Body of pancreas (tissue), 4 donors: ENCODE measurements at regions not wholly inside any gene's neighbourhood (a gene's known extent, or its start where the extent isn't known, plus 50 kb on each side); places are given as distances from the start of the nearest gene placed in this dataset.
A peak's percentile ranks its signal among the peaks of the same experiment; 100 is the strongest.

Experiments
- ATAC-seq: fragments of 150-250 bp; one replicate; pipeline ENCODE4 v1.9.1; 2016
- DNase-seq, 4 donors: peaks; one replicate each; pipeline ENCODE4 v3.0.0-alpha.2; 2019
- H3K27ac ChIP-seq, 4 donors: fragments of 200-600 bp; sonication (generic); 1 replicate in 3 of 4; 2 replicates in 1 of 4; pipeline versions ENCODE4 v1.5.1 to v1.6.1; 2016 to 2019; ENCODE audit warnings: mild to moderate bottlenecking in 1 of 4, mixed read lengths in 1 of 4, moderate library complexity in 1 of 4
- H3K27me3 ChIP-seq, 2 donors: fragments of 200-600 bp; sonication (generic); one replicate each; pipeline ENCODE4 v1.6.0; 2016; ENCODE audit warnings: mild to moderate bottlenecking in 1 of 2
- H3K36me3 ChIP-seq, 2 donors: fragments of 200-600 bp; sonication (generic); replicated peaks in 1 of 2; 2 replicates each; pipeline ENCODE4 v1.5.1; 2016; ENCODE audit warnings: low read depth in 2 of 2; ENCODE audit not compliant: insufficient read depth in 1 of 2
- H3K4me1 ChIP-seq: fragments of 200-600 bp; sonication (generic); one replicate; pipeline ENCODE4 v1.6.0; 2016
- H3K4me3 ChIP-seq, 2 donors: fragments of 200-600 bp; sonication (generic); 1 replicate in 1 of 2; 2 replicates in 1 of 2; pipeline ENCODE4 v1.5.1; 2016 to 2019
- H3K9me3 ChIP-seq, 3 donors: fragments of 200-600 bp; sonication (generic); 1 replicate in 2 of 3; 2 replicates in 1 of 3; pipeline ENCODE4 v1.5.1; 2016
- POLR2A ChIP-seq, 3 donors: fragments of 450-650 bp; IDR thresholded peaks; one replicate each; pipeline ENCODE4 v1.6.1; 2016; ENCODE audit warnings: antibody characterized with exemption in 3 of 3, mild to moderate bottlenecking in 2 of 3
- WGBS, 2 donors: methylation state at CpG; one replicate each; pipeline ENCODE4 v1.1.5; 2017; 5-methylcytosine and 5-hydroxymethylcytosine counted together
- intact Hi-C: fragments of 100-400 bp; cut with DNase I; formaldehyde crosslinking; loops from one replicate; pipeline ENCODE4 v1.15.1; 2023
- TF ChIP-seq, protein P1 (sequence below), 7 experiments: fragments of 450-650 bp in 4 of 7; fragments of 200-600 bp in 3 of 7; sonication (generic) in 3 of 7; IDR thresholded peaks; one replicate each; pipeline ENCODE4 v1.5.1; 2016 to 2019; ENCODE audit warnings: antibody characterized with exemption in 7 of 7

DNA sequence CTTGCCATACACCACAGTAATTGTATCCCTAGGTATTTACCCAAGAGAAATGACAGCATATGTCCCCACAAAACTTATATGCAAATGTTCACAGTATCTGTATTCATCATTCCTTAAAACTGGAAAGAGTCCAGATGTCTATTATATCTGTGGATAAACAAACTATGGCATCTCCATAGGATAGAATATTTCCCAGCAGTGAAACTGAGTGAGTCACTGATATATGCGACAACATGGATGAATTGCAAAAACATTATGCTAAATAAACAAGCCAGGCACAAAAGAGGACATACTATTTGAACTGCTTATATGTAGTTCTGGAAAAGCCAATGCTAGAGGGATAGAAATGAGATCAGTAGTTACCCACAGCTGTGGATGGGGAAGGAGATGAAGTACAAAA, 359.4 kb upstream of the DSEL start:
- Histone ChIP-seq H3K36me3 (no peaks in the 10 kb centered on the region), H3K27ac (no peak overlapping the region), H3K9me3 (no peaks in the 10 kb centered on the region), H3K27me3 (no peaks in the 10 kb centered on the region), H3K4me1 (no peaks in the 10 kb centered on the region), H3K4me3 (no peak overlapping the region)
- 74 to 79% methylated on average over 1 of the region's 1 CpG for WGBS, 2 donors
- DNase-seq = no peak
- intact Hi-C loops = no loop called here
- TF ChIP-seq POLR2A (IDR thresholded peaks at IDR 0.05) = no peak
- TF ChIP-seq, protein P1, sequence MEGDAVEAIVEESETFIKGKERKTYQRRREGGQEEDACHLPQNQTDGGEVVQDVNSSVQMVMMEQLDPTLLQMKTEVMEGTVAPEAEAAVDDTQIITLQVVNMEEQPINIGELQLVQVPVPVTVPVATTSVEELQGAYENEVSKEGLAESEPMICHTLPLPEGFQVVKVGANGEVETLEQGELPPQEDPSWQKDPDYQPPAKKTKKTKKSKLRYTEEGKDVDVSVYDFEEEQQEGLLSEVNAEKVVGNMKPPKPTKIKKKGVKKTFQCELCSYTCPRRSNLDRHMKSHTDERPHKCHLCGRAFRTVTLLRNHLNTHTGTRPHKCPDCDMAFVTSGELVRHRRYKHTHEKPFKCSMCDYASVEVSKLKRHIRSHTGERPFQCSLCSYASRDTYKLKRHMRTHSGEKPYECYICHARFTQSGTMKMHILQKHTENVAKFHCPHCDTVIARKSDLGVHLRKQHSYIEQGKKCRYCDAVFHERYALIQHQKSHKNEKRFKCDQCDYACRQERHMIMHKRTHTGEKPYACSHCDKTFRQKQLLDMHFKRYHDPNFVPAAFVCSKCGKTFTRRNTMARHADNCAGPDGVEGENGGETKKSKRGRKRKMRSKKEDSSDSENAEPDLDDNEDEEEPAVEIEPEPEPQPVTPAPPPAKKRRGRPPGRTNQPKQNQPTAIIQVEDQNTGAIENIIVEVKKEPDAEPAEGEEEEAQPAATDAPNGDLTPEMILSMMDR (IDR thresholded peaks at IDR 0.05) = no peak
- ATAC-seq = no peak

DNA sequence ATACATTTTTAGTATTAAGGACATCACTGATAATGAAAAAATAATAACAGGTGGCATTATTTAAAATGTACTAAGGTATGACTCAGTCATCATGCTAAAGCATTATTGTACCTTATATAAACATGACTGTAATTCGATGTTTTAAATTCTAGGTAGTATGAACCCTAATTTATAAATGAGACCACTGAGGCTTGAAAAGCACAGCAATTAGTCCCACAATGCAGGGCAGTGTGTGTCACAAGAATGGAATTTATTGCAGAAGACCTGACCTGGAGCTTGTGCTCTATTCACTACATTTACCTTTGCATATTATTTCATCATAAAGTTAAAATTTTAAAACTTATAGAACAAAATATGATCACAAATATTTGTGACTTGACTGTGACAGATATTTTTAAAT, 358.5 kb upstream of the DSEL start:
- no peak for TF ChIP-seq POLR2A (IDR thresholded peaks at IDR 0.05)
- TF ChIP-seq, protein P1 (IDR thresholded peaks at IDR 0.05) = no peak
- H3K4me1 ChIP-seq = no peaks in the 10 kb centered on the region
- DNase-seq (no peak), ATAC-seq (no peak)
- no peaks in the 10 kb centered on the region for H3K9me3 ChIP-seq
- no peaks in the 10 kb centered on the region for H3K27me3 ChIP-seq
- WGBS, 2 donors = 76 to 86% methylated on average over 1 of the region's 1 CpG
- no peaks in the 10 kb centered on the region for H3K36me3 ChIP-seq
- H3K4me3 ChIP-seq = no peak overlapping the region
- no peak overlapping the region for H3K27ac ChIP-seq
- intact Hi-C loops = no loop called here

DNA sequence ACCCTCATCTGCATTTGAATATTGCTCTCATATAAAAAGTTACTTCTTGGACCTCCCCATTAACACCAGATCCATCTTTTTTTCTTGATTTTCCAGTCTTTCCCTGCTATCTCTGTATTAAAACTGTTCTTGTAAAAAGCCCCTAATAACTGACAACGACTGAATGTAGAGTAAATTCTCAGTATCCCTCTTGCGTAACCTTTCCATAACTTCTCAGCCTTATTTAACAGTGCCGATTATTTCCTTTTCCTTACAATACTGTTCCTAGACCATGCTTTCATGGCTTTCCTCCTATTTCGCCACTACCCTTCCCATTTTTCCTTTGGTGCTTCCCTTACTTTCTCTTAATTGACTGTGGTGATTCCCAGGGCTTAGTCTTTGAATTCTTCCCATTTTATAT, 348.9 kb upstream of the DSEL start:
- DNase-seq = no peak
- 55 to 67% methylated on average over 4 of the region's 4 CpGs for WGBS, 2 donors

DNA sequence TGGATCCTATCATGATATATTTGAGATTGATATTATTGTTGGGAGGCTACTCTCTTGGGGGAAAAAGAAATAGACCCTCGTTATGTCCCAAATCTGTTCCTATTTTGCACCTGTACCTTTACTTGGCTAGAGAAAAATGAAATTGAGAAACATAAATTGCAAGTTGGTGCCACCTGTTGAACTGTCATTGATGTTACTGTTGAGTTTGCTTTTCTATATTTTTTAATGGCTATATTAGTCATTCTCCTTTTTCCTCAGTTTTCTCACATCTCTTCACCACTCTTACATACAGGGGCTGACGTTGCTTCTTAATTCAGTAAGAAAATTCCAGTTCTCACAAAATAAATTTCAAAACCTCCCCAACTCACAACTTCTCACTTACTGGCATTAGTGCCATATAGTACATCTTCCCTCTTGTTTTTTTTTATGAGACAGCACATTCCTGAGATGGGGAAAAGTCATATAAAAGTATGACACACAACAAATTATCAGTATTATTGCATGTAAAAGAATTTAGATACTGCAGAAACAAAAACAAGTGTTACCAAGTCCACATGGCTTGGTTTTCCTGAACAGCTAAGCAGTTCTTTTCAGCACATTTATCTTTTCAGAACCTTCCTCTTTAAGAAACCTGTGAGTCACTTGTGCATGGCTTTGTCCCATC, 348.3 kb upstream of the DSEL start:
- no peak for DNase-seq
- ATAC-seq = no peak
- WGBS, 2 donors = 35 to 38% methylated on average over 2 of the region's 2 CpGs

More for the DNA sequence above, 348.9 kb upstream of the DSEL start:
- intact Hi-C loops = no loop called here
- Histone ChIP-seq H3K9me3 (no peaks in the 10 kb centered on the region), H3K27ac (no peak overlapping the region), H3K4me3 (no peak overlapping the region), H3K27me3 (no peaks in the 10 kb centered on the region), H3K4me1 (no peaks in the 10 kb centered on the region), H3K36me3 (no peaks in the 10 kb centered on the region)
- ATAC-seq = no peak
- TF ChIP-seq, protein P1 (IDR thresholded peaks at IDR 0.05) = no peak
- TF ChIP-seq POLR2A (IDR thresholded peaks at IDR 0.05) = no peak

More for the DNA sequence above, 348.3 kb upstream of the DSEL start:
- no peaks in the 10 kb centered on the region for H3K27me3 ChIP-seq
- intact Hi-C loops = no loop called here
- no peaks in the 10 kb centered on the region for H3K9me3 ChIP-seq
- no peaks in the 10 kb centered on the region for H3K36me3 ChIP-seq
- no peak for TF ChIP-seq POLR2A (IDR thresholded peaks at IDR 0.05)
- TF ChIP-seq, protein P1 (IDR thresholded peaks at IDR 0.05) = peak in 1 of 7 experiments; percentile 11
- no peaks in the 10 kb centered on the region for H3K4me1 ChIP-seq
- H3K27ac ChIP-seq = no peak overlapping the region
- no peak overlapping the region for H3K4me3 ChIP-seq
